GM18907 (cell line): ENCODE measurements at regions not wholly inside any gene's neighbourhood (a gene's known extent, or its start where the extent isn't known, plus 50 kb on each side); places are given as distances from the start of the nearest gene placed in this dataset.
A peak's percentile ranks its signal among the peaks of the same experiment; 100 is the strongest.
"Not testable (repeated sequence)": the region's sequence is repeated elsewhere in the genome, so short reads cannot be mapped to it uniquely, and the experiment has no call there.

Experiments
- ATAC-seq: cut with Tn5 transposase; IDR thresholded peaks from one replicate; pipeline ENCODE4 v1.9.1; 2021; ENCODE audit warnings: mild to moderate bottlenecking, moderate library complexity; ENCODE audit not compliant: unreplicated experiment

DNA sequence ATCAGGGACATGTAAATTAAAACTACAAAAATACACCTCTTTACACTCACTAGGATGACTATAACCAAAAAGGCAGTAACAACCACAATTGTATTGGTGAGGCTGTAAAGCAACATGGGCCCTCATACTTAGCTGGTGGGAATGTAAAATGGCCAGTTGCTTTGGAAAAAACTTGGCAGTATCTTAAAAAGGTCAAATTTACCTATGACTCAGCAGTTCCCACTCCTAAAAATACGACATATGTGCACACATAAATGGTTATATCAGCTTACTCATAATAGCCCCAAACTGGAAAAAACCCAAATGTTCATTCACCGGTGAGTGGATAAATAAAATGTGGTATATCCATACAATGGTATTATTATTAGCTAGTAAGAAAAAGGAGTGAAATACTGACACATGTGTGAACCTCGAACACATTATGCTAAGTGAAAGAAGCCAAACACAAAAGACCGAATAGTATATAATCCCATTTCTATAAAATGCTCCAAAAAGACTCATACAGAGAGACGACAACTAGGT, 391.4 kb downstream of the NPIPA8 start:
- ATAC-seq, result no peak

DNA sequence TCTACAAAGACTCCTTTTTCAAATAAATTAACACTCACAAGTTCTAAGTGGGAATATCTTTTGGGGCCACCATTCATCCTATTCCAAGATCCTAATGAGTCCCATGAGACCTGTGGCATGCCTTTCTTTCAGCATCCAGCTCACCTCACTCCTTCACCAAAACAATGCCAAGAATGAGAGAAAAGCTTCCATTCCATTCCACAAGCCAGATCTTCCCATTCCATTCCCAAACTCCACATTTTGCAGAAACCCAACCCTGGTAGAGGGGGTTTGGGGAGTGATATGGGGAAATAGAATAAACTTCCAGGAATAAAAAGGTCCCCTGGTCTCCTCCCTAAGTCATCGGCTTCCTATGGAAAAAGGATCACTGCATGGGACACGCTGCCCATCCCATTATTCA, 392.2 kb downstream of the NPIPA8 start:
- no peak for ATAC-seq

DNA sequence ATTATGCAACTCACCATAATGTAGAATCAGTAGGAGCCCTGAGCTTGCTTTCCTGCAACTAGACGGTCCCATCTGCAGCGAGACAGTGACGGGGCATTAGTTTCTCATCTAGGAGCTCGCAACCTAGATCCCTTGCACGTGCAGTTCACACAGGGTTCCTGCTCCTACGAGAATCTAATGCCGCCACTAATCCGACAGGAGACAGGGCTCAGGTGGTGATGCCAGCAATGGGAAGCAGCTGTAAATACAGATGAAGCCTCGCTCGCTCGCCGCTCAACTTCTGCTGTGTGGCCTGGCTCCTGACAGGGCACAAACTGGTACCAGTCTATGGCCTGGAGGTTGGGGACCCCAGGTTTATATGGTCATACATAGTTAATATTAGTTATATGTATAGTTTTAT, 394.5 kb downstream of the NPIPA8 start:
- no peak for ATAC-seq

DNA sequence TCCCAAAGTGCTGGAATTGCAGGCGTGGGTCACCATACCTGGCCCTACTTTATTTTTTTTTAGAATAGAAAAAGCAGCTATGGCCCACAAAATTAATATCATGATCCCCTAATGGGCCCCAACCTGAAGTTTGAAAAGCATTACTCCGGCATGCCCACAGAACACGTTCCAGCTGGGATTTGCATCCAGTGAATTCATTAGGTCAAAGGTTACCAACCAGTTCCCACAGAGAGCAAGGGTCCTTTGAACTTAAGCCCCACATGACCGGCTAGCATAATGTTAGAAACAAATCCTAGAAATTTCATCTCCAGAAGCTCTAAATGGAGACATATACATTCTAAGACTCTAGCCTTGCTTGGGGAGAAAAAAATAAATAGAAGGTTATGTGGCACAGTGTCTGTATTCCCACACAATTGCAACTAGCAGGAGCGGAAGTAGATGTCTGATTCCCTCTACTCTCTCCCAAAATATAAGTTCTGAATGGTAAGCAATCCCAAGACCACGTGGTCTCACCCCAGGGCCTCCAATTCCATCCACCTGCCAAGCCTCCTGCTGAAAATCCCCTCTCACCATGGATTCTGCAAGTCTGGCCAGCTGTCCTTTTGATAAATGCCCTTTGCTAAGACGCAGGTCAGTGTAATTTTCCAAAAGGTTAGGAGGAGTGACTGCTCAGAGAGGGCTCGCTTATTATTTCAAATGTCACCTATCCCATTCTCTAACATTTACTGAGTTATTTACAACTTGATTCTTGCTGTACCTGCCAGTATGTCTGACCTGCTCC, 395.8 kb downstream of the NPIPA8 start:
- ATAC-seq, result no peak

DNA sequence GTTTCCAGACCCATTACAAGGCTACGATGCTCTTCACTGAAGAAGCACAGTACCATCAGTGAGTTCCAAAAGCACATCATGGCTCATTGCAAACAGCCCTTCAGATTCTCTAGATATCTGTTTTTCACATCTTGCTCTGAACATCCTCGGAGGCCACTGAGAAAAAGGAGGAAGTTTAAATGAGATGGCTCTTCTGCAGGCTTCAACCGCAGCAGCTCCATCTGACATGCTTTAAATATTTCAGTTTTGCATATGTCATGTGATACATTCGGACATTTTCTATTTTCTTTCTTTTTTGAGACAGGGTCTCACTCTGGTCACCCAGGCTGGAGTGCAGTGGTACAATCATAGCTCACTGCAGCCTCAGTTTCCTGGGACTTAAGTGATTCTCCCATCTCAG, 396.8 kb downstream of the NPIPA8 start:
- peak; percentile 64 for ATAC-seq

DNA sequence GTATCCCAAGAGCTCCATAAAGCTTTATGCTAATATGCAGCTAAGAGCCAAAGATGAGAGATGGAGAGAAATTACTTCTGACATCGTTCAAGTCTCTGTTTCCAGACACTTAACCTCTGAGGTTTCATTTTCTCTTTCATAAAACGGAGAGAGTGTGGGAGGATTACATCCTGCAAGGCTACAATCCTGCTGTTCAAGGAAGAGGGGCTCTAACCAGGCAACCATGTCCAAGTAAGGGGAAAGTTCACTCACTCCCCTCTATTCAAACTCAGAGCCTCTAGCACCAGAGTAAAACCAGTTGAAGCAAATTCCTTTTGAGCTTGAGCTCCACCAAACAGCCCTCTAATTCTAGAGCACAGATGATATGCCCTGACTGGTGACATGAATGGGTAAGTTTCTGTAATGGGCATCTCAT, 397.4 kb downstream of the NPIPA8 start:
- peak; percentile 52 for ATAC-seq

DNA sequence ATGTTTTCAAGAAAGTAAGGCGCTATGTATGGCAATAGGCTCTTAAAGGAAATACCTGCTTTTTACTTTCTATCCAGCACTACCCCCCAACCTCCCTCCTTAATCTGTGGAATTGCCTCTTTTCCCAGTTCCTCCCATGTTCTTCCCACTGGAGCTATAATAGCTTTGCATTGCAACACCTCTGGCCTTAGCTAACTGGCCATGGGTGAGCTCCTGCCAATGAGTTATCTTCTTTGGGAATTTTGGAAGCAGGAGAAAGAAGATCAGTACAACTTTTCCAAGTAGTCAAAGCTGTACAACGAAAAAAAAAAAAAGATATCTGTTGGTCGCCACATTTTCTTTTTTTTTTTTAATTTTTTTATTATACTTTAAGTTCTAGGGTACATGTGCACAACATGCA, 398.0 kb downstream of the NPIPA8 start:
- no peak for ATAC-seq

DNA sequence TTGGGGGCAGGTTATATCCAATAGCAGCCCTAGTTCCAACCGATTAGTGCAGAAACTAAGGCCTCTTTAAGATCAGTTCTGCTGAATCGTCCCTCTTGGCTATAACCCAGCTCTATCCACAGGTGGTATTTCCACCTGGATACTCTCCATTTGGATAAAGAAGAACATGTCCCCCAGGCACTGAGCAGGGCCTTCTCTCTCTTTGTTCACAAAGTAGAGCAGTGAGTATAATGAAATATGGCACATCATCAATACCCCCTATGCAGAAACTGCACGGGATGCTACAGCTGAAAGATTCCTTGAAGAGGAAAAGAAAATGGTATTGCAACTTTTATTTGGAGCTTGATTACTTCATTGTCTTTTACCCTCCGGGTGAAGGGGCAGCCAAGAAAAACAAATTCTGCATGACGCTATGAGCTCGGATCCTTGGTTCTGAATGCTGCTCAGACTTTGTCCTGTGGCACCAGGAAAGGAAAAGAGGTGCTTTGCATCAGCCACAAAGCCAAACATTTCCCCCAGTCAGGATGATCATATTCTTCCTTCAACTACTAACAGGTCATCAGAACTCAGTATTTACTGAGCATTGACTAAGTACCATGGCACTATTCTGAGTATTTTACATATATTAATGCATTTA, 399.7 kb downstream of the NPIPA8 start:
- no peak for ATAC-seq

DNA sequence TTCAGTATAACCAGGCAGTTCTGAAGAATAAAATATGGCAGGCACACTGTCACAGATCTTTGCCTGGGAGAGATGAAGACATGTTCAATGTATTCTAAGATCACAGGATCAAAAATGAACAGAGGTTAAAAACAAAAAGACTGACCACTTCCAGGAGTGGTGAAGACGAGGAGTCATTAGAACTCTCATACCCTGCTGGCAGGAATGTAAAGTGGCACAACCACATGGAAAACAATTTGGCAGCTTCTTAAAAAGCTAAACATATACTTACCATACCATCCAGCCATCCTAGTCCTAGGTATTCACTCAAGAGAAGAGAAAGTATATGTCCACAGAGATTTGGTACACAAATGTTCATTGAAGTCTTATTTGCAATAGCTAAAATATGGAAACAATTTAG, 406.3 kb downstream of the NPIPA8 start:
- no peak for ATAC-seq

DNA sequence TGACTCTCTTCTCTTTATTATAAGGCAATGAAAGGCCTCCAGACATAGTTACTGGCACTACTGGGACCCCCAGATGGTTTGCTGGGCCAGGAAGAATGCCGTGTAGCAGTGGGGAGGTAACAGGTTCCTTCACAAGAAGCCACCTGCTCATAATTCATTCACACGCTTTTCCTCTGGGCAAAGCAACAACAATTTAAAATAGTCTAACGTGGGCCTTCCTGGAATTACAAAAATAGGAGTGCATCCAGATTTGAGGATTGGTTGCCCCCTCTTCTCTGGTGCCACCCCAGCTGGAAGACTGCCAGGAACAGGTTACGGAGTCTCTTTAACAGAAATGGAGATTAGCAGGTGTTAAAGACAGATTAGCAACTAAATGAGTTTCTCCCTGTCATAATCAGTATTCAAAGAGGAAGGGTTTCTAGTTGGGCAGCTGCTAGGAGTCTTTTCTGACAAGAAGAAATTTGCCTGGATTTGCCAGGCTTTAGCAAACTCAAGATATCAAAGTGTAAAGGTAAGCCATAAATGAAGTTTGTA, 409.6 kb downstream of the NPIPA8 start:
- no peak for ATAC-seq

DNA sequence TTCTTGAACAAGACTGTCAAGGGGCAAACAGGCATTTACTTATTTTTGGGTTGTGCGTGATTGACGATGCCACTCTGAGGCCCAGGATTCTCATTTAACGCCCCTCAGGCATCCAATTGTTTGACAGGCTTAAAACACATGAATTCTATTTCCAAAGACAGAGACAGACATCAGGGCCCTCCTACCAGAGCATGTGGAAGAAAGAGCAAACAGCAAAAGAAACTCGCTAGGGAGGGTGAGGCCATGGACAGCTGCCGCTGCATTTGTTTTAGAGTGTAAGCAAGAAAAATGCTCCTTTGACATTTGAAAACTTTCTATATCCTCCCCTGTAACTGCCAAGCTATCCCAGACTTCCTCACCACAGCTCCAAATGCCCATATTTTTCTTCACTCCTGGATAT, 410.1 kb downstream of the NPIPA8 start:
- no peak for ATAC-seq

DNA sequence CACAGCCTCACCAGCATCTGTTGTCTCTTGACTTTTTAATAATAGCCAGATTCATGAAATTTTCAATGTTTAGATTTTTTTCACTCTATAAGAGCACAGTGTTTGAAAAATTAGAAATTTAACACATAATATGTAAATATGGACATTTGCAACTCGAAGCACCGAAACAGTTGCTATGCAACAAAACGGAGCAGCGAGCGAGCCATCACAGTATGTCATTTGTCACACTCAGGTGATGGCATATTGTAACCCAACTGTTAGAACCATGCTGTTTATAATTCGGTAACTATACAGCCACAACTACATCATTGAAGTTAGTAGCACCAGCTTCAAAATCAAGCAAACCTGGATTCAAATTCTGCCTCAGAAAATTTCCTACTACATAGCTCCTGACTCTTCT, 410.8 kb downstream of the NPIPA8 start:
- ATAC-seq, result no peak

DNA sequence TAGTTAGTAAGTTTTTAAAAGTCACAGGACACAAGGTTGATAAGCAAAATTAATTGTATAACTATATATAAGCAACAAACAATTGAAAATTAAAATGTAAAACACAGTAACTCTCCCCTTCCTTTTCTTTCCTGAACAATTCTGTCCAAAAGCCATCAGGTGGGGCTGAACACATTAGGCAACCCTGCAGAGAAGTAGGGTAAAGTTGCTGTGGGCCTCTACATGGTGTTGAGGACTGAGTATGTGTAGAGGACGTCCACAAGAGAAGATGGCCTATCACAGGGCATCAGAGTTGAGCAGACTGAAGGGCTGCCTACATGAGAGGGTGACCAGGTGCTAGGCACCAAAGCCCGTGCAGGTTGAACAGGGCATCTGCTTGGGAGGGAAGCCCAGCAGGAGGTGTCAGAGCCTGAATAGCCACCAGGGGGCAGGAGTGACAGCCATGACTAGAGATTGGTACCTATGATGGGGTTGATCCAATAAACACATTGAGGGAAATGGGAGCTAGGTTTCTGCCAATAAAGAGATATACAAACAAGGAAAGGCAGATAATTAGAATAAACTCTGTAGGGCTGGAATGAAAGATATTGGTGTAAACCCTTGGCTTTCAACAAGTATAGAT, 415.1 kb downstream of the NPIPA8 start:
- peak; percentile 65 for ATAC-seq

DNA sequence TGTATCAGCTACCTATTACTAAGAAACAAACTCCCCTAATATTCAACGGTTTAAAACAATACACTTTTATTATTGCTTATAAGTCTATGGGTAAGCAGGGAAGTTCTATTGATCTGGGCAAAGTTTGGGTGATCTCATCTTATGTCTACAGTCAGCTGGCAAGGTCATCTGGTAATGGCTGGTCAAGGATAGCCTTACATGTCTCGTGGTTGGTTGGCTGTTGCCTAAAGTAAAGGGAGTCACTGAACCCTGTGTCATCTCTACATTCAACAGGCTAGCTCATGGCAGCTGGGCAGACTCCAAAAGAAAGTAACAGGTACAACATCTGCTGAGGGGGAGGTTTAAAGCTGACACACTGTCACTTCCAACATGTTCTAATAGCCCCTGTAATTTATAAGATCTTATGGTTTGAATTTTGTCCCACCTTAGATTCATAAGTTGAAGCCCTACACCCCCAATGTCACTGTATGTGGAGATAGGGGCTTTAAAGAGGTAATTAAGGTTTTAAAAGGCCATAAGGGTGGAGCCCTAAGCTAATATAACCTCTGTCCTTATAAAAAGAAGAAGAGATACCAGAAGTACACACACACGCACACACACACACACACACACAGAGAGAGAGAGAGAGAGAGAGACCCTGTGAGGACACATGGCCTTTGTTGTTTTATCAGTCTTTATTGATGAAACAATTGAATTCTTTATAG, 419.1 kb downstream of the NPIPA8 start:
- no peak for ATAC-seq

DNA sequence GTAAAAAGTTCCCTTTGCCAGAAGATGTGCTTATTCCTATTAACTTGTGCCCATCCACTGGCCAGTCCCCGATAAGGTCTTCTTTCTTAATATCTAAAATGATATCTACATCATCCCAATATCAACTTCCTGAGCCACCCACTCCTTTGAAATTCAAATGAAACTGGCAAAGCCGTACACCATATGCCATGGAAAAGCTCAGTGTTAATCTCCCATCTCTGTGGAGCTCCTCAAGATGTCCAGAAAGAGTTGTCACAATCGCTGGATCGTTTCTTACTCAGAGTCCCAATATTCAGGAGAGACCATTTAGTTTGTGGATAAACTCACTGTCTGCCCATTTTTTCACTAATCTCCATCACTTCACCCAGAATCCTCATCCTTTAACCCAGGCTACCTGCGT, 420.7 kb downstream of the NPIPA8 start:
- ATAC-seq, result no peak

DNA sequence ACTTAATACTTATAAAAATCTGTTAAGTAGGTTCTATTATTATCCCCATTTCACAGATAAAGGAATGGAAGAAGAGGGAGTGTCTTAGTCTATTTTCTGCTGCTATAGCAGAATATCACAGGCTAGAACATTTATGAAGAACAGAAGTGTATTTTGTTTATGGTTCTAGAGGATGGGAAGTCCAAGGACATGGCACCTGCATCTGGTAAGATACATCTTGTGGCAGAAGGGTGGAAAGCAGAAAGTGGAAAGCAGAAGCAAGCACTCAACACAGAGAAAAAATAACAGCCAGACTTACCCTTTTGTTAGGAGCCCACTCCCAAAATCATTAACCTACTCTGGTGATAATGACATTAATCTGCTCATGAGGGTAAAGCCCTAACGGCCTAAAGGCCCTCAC, 422.4 kb downstream of the NPIPA8 start:
- no peak for ATAC-seq

DNA sequence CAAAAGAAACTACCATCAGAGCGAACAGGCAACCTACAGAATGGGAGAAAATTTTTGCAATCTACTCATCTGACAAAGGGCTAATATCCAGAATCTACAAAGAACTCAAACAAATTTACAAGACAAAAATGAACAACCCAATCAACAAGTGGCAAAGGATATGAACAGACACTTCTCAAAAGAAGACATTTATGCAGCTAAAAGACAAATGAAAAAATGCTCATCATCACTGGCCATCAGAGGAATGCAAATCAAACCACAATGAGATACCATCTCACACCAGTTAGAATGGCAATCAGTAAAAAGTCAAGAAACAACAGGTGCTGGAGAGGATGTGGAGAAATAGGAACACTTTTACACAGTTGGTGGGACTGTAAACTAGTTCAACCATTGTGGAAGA, 425.0 kb downstream of the NPIPA8 start:
- not testable (repeated sequence) for ATAC-seq

DNA sequence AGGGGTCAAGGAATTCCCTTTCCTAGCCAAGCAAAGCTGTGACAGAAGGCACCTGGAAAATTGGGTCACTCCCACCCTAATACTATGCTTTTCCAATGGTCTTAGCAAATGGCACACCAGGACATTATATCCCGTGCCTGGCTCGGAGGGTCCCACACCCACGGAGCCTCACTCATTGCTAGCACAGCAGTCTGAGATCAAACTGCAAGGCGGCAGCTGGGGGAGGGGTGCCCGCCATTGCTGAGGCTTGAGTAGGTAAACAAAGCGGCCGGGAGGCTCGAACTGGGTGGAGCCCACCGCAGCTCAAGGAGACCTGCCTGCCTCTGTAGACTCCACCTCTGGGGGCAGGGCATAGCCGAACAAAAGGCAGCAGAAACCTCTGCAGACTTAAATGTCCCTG, 429.9 kb downstream of the NPIPA8 start:
- not testable (repeated sequence) for ATAC-seq

DNA sequence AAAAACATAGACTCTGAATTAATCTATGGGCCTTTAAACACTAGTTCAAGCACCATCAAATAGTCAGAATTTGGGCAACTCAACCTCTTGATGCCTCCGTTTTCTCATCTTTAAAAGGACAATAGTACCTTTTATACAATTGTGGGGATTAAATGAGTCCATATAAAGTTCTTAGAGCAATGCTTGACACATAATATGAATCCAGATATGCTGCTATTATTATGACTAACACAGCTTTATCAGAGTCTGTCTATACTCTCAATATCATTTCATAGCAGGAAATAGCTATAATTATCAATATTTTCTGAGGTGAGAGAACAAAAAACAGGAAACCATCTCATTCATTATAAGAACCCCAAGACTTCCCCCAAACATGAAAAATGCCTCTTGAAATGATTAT, 430.5 kb upstream of the XYLT1 start:
- no peak for ATAC-seq

DNA sequence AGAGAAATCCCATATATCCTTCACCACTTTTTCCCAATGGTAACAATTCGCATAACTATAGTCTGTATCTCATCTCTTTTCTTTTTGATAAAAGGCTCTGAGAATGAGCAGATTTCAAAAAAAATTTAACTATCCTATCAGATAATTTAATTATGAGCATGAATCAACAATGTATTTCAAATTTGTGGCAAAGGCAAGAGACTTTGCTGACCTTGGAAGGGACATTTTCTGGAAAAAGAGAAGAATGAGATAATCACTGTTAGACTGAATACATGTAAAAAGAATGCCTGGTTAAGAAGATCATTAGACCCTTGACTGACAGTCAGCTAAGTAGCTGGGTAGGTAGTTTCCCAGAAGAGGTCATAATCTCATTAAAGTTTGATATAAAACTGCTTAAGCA, 428.4 kb upstream of the XYLT1 start:
- ATAC-seq, result no peak

DNA sequence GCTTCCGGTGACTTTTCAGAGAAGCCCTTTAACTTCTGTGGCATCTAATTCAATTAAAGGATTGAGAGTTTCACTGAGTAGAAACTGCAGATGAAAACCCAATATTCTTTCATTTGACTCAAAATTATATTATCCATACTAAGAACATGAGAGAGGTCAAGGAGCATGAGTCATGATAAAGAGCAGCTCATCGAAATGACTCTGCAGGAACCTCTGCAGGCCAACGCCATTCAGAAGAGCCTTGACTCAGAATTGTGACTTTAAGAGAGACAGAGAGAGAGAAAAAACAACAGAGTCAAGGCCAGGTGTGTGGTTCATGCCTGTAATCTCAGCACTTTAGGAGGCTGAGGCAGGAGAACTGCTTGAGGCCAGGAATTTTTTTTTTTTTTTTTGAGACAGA, 417.2 kb upstream of the XYLT1 start:
- no peak for ATAC-seq
